HG03280 (cell line): ENCODE measurements at regions not wholly inside any gene's neighbourhood (a gene's known extent, or its start where the extent isn't known, plus 50 kb on each side); places are given as distances from the start of the nearest gene placed in this dataset.

Source experiments
- ATAC-seq: cut with Tn5 transposase; IDR thresholded peaks from one replicate; pipeline ENCODE4 v1.9.1; 2021; ENCODE audit warnings: mild to moderate bottlenecking, moderate library complexity; ENCODE audit not compliant: unreplicated experiment

DNA sequence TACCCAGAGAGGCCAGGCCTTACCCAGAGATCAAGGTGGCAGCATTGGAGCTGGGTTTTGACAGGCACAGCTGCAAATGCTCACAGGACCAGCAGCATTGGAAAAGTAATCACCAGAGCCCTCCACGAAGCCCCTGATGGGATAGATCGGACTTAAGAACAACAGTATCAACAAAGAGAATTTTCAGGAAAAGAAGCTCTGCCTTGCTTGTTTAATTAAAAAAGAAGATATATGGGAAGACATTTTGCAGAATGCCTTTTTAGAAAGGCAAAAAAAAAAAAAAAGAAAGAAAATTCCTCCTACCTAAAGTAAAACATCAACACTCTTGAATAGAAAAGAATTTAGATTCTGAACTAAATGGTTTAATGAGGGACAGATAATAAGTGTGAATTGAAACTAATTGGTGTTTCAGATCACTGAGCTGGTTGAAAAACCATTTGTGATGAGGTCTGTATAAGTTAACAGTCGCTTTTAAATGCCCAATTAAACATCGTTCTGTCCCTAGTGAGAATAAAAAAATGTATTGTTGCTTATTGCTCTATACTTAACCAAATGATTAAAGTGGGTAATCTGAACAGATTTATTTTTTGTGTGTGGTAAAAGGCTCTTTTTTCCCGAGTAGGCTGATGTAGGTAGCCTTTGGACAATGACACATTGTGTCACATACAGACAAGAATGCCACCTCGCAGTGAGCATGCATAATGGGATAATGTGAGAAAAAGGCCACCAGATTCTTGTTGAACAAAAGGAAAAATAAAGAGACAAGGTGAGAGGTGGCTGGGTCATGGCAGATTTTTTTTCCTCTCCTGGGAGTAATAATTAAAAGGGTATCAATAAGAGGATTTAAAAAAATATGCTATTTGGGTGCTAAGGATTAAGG is 93.0 kb upstream of the ARGLU1 start:
- no peak for ATAC-seq

DNA sequence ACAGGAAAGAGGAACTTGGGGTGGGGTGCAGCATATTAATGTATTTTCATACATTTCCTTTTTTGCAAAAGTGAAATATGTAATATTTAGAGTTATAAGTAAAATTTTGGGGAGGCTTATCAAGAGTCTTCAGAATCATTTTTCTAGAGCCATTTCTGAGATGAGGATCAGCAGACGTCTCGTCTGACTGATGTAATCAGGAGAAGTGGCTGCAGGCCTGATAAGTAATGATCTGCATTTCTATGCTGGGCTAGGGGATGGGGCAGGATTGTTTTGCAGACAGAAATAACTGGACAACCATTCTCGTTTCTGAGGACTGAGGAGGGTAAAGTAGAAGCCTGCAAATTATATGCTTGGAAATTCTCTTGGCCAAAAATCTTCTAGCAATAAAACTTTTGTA is 89.2 kb upstream of the ARGLU1 start:
- no peak for ATAC-seq

DNA sequence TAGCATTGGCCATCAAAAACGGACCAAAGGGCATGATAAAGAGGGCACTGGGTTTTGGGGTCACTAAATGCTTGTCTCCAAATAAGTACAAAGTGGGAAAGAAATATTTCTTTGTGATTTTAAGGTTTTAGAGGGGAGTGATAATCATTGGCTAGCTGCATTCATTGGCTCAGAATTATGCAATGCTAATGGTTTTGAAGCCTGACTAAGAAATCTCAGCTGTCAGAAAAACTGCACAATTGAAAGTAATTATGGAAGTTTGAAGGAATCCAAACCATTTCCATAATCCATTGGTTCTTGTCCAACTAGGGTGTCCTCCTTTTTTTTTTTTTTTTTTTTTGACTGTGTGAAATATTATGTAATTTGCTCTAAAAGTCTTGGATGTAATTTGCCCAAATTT is 88.2 kb upstream of the ARGLU1 start:
- no peak for ATAC-seq

DNA sequence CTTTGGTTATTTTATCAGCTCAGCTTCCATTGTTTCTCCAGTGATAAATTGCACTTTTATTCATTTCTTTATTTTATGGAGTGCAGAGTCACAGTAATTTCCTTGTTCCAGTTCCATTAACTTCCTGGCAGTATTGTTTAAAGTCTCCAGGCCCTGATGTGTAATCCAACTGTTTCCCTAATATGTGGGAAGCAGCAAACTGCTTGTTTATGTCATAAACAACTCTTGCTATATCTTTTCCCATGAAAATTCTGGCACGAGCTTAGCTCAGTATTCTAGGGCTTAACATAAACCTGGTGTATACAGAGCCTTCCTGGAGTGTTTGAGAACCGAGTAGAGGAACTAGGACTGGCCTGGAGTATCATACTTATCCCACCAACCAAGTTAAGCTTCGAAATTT is 83.5 kb upstream of the ARGLU1 start:
- no peak for ATAC-seq

DNA sequence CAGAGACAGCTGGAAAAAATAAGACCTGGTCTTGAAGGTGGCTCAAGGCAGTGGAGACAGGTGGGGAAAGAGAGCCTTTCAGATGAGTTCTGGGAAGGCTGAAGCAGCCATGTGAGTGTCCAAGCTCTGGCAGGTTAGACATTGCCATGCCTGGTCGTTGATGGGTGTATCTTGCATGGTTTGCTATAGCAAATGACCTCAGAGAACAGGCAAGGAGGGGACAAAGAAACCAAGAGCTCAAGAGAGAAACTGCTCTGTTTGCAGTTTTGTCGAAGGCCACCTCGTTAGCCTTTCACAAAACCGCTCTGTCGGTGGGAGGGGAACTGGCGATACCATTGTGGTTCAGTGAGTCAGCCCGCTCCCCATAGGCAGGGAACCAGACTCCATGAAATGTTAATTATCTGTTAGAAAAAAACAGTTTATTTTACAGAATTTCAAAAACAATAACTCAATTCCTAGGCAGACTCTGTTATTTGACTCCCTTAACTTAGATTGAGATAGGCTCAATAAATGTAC is 82.8 kb upstream of the ARGLU1 start:
- no peak for ATAC-seq

DNA sequence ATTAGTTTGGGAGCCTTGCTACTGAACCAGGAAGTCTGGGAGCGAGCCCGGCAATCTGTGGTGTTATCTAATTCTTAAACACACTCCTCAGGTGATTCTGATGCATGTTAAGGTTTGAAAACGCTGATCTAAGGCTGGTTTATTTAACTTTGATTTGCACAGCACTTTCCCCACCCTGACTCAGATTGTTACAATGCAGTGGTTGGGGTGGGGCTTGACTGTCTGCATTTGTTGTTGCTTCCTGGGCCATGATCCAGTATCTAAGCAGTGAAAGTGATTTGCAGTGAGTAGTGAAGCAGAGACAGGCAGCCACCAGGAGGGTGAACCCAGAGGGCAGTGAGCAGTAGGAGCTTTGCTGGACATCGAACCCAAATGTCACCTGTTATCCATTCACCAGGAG is 81.6 kb upstream of the ARGLU1 start:
- ATAC-seq = no peak

DNA sequence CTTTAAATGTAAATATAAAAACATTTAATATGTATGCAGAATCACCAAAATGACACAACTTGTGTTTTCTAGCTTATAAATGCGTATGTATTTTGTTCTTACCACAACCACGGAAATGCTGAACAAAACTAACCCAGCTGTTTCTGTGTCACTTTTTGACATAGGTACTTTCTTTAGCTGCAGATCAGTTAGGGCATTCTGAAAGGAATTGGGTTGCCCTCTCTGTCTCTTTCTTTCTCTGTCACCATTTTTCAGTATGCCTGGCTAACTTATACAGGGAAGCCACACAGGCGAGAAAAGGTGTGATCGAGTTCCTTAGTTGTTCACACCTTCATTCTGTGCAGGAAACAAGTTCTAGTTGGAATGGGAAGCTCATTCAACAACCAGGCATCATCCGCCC is 72.6 kb upstream of the ARGLU1 start:
- ATAC-seq = no peak

DNA sequence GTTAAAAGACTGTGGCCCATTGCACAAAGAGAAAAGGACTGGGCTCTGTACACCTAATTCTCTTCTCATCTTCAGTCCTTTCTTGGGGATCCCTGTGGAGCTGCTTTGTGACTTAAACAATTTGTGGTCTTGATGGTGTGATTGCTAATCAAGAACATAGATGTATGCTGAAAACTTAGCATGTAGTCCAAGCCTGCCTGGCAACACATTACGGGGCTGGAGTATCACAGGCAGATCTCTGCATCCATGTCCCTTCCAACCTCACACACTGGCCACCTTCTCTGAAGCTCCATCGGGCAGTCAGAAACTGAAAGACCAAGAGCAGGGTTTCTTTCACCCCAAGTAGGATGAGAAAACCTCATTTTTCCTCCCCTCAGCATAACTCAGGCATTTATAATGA is 69.6 kb upstream of the ARGLU1 start:
- no peak for ATAC-seq

DNA sequence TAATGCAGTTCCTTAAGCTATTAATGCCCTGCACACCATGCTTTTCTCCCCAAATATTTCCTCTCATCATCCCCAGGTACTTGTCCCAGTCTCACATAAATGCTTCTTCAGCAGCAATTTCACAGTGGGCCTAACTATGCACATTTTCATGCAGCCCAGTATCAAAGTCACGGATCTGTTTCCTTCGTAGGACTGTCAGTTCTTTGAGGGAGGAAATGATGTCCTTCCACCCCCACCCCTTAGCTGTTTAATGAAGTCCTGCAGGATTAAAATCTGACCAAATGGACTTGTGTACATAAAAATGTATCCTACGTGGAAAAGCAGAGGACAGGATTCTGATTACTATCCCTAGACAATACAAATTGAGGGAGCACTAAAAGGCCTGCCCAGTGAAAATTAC is 68.6 kb upstream of the ARGLU1 start:
- ATAC-seq = no peak

DNA sequence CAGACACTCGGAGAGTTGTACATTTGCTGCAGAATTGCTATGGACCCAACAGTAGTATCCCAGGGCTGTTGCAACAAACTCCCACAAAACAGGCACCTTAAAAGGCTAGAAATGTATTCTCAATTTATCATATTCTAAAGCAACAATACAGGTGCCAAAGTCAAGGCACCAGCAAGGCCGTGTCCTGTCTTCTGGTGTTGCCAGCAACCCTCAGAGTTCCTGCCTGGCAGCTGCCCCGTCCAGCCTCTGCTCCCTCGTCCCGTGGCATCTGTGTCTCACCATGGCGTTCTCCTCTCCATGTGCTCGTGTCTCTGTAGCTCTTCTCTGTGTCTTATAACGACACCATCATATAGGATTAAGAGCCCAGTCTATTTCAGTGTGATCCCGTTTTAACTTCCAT is 67.7 kb upstream of the ARGLU1 start:
- no peak for ATAC-seq

DNA sequence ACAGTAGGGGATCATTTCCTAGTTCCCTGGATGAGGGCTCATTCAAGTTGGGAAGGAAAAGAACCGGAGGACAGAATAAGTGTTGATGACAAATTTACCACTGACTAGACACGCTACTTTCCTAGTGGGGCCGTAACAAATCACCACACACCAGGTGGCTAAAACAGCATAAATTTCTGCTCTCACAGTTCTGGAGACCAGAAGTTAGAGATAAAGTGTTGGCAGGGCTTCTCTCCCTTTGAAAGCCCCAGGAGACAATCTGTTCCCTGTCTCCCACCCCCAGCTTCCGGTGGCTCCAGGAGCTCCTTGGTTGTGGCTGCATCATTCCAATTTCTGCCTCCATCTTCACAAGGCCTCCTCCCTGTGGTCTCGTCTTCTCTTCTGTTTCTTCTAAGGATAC is 65.4 kb upstream of the ARGLU1 start:
- no peak for ATAC-seq

DNA sequence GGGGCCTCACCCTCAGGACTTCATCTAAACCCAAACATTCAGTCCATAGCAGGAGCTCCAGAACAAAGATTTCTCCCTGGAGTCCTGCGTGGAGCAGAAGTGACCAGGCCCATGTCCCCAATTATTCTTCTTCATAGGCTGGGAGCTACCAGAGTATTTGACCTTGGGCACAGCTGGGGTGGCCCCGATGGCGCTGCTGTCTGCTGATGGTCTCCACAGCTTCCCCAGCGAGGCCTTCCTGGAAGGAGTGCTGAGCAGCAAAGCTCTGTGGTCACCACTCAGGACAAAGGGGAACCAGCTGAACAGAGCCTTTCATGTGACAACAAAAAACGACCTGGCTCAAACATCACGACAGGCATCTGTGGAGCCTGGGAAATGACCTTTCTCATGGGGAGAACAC is 62.7 kb upstream of the ARGLU1 start:
- no peak for ATAC-seq

DNA sequence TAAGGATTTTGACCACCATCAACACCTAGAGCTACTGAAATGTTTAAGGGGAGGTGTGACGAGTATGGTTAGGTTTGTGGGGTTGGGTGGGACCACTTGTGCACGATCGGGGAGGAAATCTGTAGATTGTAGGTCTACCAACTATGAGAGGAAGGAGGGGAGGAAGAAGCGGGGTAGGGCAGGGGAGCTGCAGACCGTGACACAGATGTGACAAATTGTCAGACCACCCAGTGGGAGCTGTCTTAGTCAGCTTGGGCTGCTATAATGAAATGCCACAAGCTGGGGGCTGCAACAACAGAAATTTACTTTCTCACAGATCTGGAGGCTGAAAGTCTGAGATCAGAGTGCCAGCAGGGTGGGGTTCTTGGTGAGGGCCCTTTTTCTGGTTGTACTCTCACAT is 62.2 kb upstream of the ARGLU1 start:
- ATAC-seq = no peak

DNA sequence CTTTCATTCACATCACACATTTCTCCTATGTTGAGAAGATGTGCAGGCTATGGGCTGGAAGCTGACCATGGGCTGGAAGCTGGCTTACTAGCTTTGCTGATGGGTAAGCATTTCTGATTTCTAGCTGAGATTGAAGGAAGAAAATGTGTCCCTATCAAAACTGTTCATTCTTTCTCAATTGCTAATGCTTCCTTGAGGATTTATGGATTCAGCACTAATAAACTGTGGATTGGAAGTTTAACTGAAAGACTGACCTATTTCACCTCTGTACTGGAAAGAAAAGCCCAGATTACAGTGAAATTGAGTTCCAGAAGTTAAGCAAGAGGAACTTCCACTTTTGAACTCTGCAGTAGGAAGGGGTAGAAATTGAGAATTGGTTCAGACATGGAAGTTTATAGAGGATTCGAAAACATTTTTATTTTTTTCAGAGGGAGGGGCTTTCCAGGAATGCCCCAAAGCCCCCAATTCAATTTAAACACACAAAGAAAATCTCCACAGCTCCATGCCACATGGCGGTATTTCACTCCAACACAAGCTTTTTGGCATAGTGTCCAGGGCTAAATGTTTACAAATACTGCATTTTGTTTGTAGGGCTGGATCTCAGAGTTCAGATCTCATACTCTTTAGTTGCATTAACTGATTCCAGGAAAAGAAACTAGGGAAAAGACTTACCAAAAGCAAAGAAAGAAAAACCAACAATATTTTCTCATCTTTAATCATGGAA is 61.2 kb upstream of the ARGLU1 start:
- no peak for ATAC-seq

DNA sequence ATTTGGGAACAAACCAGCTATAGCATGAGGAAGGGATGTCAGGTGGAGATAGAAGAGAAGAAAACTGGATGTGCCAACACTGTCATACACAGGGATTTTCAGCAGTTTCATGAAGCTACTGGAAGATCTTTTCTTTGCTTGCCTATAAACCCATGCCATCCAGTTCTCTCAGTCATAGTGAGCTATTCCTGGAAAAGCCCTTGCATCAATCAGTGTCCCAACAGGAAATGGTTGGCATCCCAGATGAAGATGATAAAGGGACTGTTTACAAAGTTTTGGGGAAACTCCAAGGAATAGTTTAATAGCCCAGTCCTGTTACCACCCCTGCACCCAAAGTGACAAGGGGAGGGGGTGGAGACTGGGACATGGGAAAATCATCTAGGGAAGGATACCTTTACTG is 58.5 kb upstream of the ARGLU1 start:
- no peak for ATAC-seq

DNA sequence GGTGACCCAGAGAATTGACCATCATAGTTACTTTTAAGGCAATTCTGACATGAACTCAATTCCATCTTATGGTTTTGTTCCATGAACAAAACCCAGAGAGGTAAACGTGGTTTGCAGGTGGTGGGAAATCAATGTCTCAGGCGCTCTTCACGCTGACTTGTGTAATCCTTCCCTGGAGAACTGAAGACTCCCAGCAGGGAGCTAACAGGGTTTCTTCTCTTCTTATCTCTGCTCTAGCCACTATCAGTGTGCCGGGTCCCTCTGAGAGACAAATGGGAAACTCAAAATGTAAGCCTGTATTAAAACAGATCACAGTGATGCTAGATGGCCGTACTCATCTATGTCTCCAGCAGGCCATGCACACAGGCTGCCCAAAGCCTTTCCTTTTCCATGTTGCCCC is 57.6 kb upstream of the ARGLU1 start:
- no peak for ATAC-seq

DNA sequence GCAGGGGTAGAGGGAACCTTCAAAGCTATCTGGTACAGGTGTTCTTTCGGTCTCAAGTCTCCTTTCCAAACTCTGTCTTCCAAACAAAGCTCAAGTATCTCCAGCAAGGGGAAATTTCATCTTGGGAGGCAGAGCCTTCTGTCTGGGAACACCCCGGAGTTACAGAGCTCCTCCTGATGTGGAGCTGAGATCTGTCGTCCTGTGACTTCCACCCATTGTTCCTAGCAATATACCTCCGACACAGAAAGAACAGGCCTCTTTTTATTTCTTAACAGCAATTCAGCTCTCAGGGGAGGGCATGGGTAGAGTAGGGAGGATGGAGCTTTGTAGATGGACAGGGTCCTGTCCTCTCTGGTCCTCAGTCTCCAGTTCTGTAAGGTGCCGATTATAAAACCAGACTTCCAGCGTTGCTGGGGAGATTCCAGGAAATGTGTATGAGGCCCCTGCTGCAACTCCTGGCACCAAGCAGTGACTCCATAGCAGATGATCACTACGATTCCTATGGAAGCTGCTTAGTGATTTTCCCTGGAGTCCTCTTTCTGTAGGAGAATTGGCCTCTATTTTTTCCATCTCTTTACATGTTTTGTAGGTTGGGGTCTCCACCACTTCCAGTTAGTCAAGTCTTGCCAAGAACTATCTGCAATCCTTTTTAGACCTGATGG is 56.0 kb upstream of the ARGLU1 start:
- no peak for ATAC-seq

DNA sequence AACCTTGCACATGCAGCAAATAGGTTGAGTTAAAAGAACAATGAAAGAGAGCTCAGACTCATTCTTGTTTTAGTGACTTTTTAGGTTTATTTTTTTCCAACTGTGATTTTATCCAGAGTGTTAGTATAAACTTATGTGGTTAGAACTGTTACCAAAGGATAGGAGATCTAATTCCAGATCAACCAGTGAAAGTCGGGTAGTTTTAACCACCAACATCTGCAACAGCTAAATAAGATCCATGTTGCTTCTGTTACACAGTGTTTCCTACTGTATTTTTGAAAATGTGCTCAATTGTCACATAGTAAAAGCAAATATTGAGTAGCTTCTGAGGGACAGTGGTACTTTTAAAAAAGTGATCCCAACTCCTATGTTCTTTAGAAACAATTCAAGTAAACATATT is 53.9 kb upstream of the ARGLU1 start:
- no peak for ATAC-seq

DNA sequence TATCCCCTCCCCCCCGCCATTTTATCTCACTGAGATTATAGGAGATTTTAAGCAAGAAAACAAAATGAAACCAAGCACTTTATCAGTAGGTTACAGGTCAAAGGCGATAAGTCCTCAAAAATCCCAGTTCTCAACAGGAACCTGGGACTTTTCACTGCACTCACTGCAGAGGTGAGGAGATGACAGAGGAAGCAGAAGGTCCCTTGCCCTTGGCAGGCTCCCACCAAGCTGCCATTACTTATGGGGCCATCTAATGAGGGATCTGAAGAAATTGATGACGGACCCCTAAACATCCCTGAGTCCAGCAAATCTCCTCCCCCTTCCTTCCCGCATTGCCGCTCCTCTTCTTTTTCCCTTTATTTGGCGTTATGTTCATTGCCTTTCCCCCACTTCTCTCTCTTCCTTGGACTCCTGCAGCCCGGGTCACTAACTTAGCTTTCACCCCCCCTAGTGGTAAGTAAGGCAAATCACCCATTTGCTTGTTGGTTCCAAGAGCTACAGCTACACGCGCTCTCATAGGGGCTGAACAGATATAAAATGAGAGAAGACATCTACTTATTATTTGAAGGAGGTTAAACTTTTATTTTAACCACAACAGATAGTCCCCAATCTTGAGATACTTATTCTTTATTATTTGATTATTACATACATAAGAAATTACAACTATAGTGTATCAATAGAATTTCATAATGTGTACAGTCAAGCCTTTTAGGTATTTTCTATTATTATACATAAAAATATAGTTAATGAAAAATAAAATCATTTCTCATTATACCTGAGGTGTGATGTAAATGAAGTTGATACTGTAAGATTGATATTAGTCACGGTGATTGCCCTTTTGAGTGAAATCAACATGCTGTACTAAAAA is 52.0 kb upstream of the ARGLU1 start:
- peak; percentile 95 for ATAC-seq
